ENCODE measurements at regions not wholly inside any gene's neighbourhood (a gene's known extent, or its start where the extent isn't known, plus 50 kb on each side); places are given as distances from the start of the nearest gene placed in this dataset.

DNA sequence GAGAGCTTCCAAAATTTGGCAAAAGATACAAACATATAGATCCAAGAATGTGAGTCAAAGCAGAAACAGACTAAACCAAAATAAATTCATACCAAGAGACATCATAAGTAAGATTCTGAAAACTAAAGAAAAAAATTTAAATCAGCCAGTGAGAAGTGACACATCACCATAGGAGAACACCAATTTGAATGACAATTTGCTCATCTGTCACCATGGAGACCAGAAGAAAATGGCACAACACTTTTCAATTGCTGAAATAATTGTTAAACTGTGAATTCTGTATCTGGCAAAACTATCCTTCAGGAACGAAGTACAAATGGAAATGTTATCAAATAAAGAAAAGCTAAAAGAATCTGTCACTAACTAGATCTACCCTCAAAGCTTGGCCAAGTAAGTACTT, 864.3 kb downstream of the BRD1 start:
- no peak overlapping the region for H2AFZ ChIP-seq
- H3F3A ChIP-seq (replicated peaks; ENCODE audit: low read depth), result no peaks in the 10 kb centered on the region
- no peak overlapping the region for H3K27ac ChIP-seq (ENCODE audit: low read depth)
- Mint-ChIP-seq H3K4me1 (peaks cover 29% of the 10 kb centered on the region), H3K27ac (no peak overlapping the region), H3K36me3 (ENCODE audit: low read depth) (no peaks in the 10 kb centered on the region; the same call in 2 of the 3 replicates), H3K9me3 (no peaks in the 10 kb centered on the region; the same call in 1 of the 3 replicates), H3K4me3 (no peak overlapping the region), H3K27me3 (ENCODE audit: insufficient read depth, low read depth, poor library complexity) (peaks cover 4% of the 10 kb centered on the region)
- no peak for DNase-seq (ENCODE audit: low spot score)
- no peaks in the 10 kb centered on the region; the same call in none of the 2 replicates for H3K36me3 ChIP-seq (ENCODE audit: insufficient read depth)
- no peak for ATAC-seq
- H3K27me3 ChIP-seq (ENCODE audit: insufficient read depth), result no peaks in the 10 kb centered on the region
- no peaks in the 10 kb centered on the region for H4K20me1 ChIP-seq (replicated peaks; ENCODE audit: insufficient read depth)
- H3K4me1 ChIP-seq (ENCODE audit: insufficient read depth), result no peaks in the 10 kb centered on the region
- H3K4me3 ChIP-seq, result no peak overlapping the region
- no peaks in the 10 kb centered on the region for H3K79me2 ChIP-seq (replicated peaks; ENCODE audit: insufficient read depth)
- no peaks in the 10 kb centered on the region for H3K9me2 ChIP-seq (ENCODE audit: insufficient read depth)
- TF ChIP-seq CREB1 (CRISPR knock-in tag; IDR thresholded peaks at IDR 0.05; ENCODE audit: low read depth), result no peak
- no peak for TF ChIP-seq CTCF (conservative IDR thresholded peaks at IDR 0.05; ENCODE audit: low read depth in 2 of 2)
- no peak for TF ChIP-seq ZNF462 (CRISPR knock-in tag; IDR thresholded peaks at IDR 0.05)
- no peak for TF ChIP-seq ETS1 (IDR thresholded peaks at IDR 0.05)
- no peak for TF ChIP-seq EZH2 (IDR thresholded peaks at IDR 0.05; ENCODE audit: low read depth, unreplicated experiment)
- TF ChIP-seq REST (IDR thresholded peaks at IDR 0.05; ENCODE audit: unreplicated experiment), result no peak
- no peak for TF ChIP-seq EZH2phosphoT487 (IDR thresholded peaks at IDR 0.05; ENCODE audit: unreplicated experiment)
- no peak for TF ChIP-seq JUNB (IDR thresholded peaks at IDR 0.05; ENCODE audit: unreplicated experiment)
- no peak for TF ChIP-seq STAT1 (IDR thresholded peaks at IDR 0.05; ENCODE audit: unreplicated experiment)
- H3K4me2 ChIP-seq, result no peak overlapping the region

All from GM23338 (cell line).